Stimulated activated CD8-positive, alpha-beta memory T cell treated with anti-CD3 and anti-CD28 coated beads, Interleukin-12 subunit alpha, Interleukin-12 subunit beta, amount 100 ng/mL, for 24 hours (primary cell): ENCODE measurements at regions not wholly inside any gene's neighbourhood (a gene's known extent, or its start where the extent isn't known, plus 50 kb on each side); places are given as distances from the start of the nearest gene placed in this dataset.
"Not testable (repeated sequence)": the region's sequence is repeated elsewhere in the genome, so short reads cannot be mapped to it uniquely, and the experiment has no call there.

ENCODE experiments used
- DNase-seq: peaks from one replicate; pipeline ENCODE4 v3.0.0-alpha.2; 2020; ENCODE audit errors: extremely low read depth

DNA sequence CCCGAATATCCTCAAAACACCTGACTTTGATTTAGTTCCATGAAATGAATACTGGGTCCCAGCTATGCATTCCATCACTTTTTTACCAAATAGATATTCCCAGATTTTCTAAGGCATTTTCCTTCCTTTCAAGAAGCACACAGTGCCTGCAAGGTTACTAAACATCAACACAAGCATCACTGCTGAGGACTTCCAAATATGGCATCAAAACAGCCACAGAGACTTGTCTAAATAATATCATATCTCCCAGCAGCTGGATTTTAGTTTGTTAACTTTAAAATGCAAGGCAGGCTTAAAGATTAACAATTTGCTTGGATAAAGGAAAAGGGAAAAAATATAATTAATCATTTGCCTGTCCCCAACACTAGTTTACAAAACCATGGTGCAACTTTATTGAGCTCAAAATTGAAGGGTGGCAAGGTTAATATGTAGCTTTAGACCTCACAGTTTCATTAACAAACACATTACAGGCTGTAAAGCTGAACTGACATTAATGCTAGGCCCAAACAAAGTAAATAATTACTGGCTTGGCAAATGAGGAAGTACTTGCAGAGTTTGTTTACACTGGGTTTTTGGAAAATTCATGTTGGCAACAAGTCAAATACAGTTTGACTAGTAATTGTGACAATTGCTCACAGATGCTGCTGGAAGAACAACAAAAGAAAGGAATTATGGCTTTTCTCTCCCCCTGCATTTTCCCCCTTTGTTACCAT is 401.7 kb upstream of the CDIN1 start:
- DNase-seq = no peak

GRCh38 chr15:36178303-36178633 is 401.2 kb upstream of the CDIN1 start:
- no peak for DNase-seq

- no peak for DNase-seq
Measured at GRCh38 chr15:36183201-36183600, 396.2 kb upstream of the CDIN1 start.

- DNase-seq = no peak
Measured at GRCh38 chr15:36185438-36185837, 394.0 kb upstream of the CDIN1 start.

DNA sequence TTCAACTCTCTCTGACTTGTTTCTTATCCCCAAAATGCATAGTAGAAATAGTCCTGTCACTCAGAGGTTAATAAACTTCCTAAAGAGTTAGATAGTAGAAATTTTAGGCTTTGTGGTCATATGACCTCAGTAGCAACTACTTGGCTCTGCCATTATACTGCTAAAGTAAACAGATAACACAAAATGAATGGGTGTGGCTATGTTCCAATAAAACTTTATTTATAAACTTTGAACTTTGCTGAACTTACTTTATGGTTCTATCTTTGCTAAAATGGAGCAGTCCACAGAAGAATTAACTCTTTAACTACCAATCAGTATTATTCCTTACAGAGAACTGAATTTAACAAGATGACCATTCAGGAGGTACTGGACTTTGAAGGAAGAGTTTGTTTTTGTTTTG is 393.6 kb upstream of the CDIN1 start:
- DNase-seq = no peak

DNA sequence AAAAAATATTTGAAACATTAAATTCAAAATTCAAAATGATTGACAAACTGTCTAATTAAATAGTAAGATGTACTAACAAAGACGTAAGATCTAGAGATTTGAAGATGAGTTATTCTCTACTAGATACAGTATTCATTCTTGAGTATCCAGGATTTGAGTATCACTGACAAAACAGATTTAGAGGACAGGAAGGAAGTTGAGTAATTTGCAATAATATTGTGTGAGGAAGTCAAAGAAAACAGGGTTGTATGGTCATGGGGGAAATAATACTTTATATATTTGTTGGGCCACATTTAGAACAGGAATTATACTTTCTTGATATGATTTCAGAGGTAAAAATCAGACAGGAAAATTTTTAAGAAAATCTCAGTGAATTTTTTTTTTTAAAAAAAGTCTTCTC is 393.1 kb upstream of the CDIN1 start:
- no peak for DNase-seq

- no peak for DNase-seq
Measured at GRCh38 chr15:36191459-36191858, 388.0 kb upstream of the CDIN1 start.

DNA sequence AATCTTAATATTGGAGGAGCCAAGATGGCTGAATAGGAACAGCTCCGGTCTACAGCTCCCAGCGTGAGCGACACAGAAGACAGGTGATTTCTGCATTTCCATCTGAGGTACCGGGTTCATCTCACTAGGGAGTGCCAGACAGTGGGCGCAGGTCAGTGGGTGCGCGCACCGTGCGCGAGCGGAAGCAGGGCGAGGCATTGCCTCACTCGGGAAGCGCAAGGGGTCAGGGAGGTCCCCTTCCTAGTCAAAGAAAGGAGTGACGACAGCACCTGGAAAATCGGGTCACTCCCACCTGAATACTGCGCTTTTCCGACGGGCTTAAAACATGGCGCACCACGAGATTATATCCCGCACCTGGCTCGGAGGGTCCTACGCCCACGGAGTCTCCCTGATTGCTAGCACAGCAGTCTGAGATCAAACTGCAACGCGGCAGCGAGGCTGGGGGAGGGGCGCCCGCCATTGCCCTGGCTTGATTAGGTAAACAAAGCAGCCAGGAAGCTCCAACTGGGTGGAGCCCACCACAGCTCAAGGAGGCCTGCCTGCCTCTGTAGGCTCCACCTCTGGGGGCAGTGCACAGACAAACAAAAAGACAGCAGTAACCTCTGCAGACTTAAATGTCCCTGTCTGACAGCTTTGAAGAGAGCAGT is 383.9 kb upstream of the CDIN1 start:
- DNase-seq = not testable (repeated sequence)

DNA sequence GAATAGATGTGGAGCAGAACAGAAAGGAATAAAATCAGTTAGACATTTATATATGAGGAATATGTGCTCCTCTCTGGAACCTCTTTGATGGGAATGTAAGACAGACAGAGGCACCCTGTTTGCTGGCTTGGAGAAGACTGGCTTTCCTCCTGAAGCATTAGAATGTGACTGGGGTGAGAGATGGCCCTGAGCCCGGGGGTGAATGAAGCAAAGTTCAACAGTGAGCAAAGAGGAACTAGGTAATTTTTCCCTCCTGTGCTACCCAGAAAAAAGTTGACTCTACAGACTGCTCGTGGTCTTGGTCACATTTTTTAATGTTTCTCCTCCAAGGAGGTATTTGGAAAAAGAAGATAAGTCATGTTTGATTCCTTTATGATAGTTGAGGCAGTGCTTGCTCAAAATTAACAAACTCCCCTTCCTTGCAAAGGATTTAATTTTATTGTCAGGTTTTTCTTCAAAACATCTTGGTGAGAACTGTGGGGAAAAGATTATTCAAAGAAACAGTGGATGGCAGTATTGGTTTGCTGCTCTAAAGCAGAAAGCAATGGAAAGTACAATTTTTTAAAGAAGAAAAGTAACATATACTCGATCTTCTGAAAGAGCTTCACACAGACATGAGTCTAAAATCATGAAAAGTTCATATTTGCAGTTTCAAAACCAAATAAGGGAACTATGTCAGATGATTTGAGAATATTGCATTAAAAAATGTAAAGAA is 370.4 kb upstream of the CDIN1 start:
- DNase-seq = no peak

GRCh38 chr15:36210426-36210825 is 369.0 kb upstream of the CDIN1 start:
- DNase-seq = no peak

DNA sequence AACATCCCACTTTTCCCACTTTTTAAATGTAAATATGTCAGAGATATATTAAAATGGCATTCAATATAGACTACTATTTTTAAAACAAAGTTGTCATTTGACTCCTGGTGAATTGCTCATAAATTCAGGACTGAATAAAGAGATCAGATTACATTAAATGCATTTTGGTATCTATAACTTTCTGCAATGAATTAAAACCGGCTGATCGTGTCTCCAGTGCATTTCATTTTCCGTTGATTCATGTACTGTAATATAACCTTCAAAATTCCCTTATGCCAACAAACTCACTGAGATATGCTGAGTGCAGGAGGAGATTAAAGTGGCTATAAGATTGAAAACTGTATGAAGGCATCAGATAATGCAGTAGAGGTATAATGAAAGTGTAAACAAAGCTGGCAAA is 361.1 kb upstream of the CDIN1 start:
- DNase-seq = no peak

DNA sequence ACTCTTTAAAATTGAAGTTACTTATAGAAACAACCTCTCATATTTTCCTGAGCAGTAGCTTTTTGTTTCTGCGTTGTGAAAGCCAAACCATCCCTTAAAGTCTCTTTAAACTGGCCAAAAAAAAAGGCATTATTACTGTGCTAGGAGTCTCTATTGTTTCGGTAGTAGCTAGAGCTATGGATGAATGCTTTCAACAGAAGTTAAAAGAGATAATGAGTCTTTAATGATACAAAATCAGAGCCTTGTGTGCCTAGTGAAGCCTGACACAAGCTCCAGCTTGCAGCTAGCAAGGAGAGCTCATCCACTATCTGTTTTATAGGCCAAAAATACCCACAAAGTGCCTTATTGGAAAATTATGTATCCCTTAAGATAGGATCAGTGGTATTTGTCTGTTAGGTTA is 360.4 kb upstream of the CDIN1 start:
- DNase-seq = no peak

DNA sequence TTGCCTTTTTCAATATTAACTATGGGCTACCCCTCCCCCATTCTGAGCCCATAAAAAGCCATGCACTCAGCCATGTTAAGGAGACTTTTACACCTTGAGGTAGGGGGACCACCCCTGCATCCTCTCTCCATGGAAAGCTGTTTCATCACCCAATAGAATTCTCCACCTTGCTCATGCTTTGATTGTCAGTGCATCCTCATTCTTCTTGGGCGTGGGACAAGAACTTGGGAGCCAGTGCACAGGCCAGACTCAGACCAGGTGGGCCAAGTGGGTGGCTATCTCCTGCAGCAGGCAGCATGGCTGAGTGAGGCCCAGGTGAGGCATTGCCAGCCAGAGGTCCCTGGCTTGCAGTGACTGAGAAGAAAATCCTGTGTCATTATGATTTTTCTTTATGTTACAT is 357.4 kb upstream of the CDIN1 start:
- no peak for DNase-seq

- no peak for DNase-seq
Measured at GRCh38 chr15:36230776-36231175, 348.6 kb upstream of the CDIN1 start.

GRCh38 chr15:36232491-36232890 is 346.9 kb upstream of the CDIN1 start:
- DNase-seq = no peak

GRCh38 chr15:36234743-36235142 is 344.7 kb upstream of the CDIN1 start:
- no peak for DNase-seq

DNA sequence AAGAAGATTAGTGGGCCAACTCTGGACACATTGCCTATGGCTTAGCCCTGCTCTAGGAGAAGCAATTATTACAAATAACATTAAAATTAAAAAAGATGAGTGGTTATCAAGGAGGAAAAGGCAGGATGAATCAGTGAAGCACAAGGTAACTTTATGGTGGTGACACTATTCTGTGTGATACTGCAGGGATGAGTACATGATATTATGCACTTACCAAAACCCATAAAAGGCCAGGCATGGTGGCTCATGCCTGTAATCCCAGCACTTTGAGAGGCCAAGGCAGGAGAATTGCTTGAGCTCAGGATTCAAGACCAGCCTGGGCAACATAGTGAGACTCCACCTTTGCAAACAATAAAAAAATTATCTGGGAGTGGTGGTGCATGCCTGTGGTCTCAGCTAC is 344.3 kb upstream of the CDIN1 start:
- no peak for DNase-seq

GRCh38 chr15:36239509-36239908 is 339.9 kb upstream of the CDIN1 start:
- no peak for DNase-seq

DNA sequence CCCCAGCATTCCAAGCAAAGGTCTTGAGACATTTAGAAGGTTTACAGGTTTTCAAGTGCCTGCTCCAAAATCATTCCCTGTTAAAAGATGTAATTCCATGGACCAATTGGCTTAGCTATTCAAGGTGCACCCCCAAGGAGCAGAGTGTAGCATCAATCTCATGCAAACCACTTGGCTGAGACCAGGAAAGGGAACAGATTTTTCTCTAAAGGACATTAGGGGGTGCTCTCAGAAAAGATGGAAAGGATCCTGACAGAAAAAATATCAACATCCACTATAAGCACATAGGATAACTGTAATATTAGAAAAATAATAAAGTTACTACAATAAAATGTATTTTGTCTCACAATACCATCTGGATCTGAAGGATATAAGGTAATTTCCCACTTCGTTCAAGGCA is 328.0 kb upstream of the CDIN1 start:
- DNase-seq = no peak

DNA sequence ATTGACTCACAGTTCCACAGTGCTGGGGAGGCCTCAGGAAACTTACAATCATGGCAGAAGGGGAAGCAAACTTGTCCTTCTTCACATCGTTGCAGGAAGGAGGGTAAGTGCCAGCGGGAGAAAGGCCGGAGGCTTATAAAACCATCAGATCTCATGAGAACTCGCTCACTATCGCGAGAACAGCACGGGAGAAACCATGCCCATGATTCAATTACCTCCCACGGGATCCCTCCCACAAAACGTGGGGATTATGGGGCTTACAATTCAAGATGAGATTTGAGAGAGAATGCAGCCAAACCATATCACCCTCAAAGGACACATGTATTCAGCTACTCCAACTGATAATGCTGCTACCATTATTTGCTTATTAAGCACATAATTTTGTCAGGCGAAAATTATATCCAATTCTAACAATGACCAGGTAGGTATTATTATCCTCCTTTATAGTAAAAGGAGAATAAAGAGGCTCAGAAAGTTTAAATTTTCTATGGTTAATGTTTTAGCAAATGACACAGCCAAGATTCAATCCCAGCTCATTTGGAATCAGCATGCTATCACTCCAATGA is 327.2 kb upstream of the CDIN1 start:
- DNase-seq = no peak

DNA sequence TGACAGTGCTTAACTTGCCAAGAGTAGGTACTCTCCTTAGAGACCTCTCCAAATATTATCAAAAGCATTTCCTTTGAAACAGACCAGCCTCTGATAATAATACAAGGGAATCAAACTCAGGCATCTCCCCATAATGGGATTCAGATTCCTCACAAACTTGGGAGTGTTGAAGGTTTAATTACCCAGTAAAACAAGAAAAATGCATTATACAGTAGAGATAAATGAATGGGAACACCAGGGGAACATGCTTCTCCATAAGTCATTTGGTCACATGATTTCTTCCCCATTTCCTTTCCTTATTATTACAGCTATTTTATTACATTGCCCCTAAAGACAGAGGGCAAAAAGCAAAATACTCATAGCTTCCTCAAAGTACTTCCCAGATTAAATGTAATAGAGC is 325.0 kb upstream of the CDIN1 start:
- no peak for DNase-seq

DNA sequence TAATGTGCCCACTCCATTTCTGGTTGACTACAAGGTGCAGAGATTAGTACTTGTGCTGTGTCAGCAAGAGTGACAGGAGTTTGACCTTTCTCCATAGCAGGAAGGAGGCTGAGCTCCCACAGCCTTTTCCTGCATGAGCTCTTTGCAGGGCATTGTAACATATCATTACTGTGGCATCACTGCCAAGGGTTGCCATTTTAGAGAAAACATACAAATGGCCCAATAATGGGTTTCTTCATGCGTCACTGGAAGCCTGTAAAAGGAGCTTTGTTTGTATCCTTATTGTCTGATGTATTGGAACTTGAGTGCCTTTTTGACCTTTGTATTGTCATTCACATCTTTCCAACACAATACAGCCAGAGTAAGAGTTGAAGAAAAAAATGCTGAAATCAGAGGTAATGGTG is 323.0 kb upstream of the CDIN1 start:
- no peak for DNase-seq

GRCh38 chr15:36263666-36264065 is 315.8 kb upstream of the CDIN1 start:
- DNase-seq = no peak
